ENCODE measurements at regions not wholly inside any gene's neighbourhood (a gene's known extent, or its start where the extent isn't known, plus 50 kb on each side); places are given as distances from the start of the nearest gene placed in this dataset.
A peak's percentile ranks its signal among the peaks of the same experiment; 100 is the strongest.
"Not testable (repeated sequence)": the region's sequence is repeated elsewhere in the genome, so short reads cannot be mapped to it uniquely, and the experiment has no call there.

GRCh38 chr12:116687888-116688287 lies 50.0 kb downstream of the SPRING1 start:
- peak; percentile 83 for DNase-seq

GRCh38 chr12:116684891-116685290 lies 53.0 kb downstream of the SPRING1 start:
- no peak for DNase-seq

GRCh38 chr12:116677202-116677661 lies 60.6 kb downstream of the SPRING1 start:
- DNase-seq: peak; percentile 45

- peak; percentile 72 for DNase-seq
These were observed 62.3 kb downstream of the SPRING1 start for GRCh38 chr12:116675339-116676107.

- no peak for DNase-seq
These were observed 63.2 kb downstream of the SPRING1 start for GRCh38 chr12:116674643-116675183.

GRCh38 chr12:116673681-116674111 lies 64.2 kb downstream of the SPRING1 start:
- DNase-seq: peak; percentile 66

- DNase-seq: no peak
These were observed 64.9 kb downstream of the SPRING1 start for GRCh38 chr12:116672842-116673516.

- no peak for DNase-seq
These were observed 65.9 kb downstream of the SPRING1 start for GRCh38 chr12:116672010-116672409.

GRCh38 chr12:116670859-116671258 lies 67.0 kb downstream of the SPRING1 start:
- no peak for DNase-seq

GRCh38 chr12:116667752-116668151 lies 70.1 kb downstream of the SPRING1 start:
- DNase-seq: no peak

- not testable (repeated sequence) for DNase-seq
These were observed 71.0 kb downstream of the SPRING1 start for GRCh38 chr12:116666829-116667228.

GRCh38 chr12:116666305-116666673 lies 71.6 kb downstream of the SPRING1 start:
- DNase-seq: no peak

GRCh38 chr12:116665666-116666304 lies 72.1 kb downstream of the SPRING1 start:
- DNase-seq: no peak

- no peak for DNase-seq
These were observed 73.8 kb downstream of the SPRING1 start for GRCh38 chr12:116664085-116664484.

GRCh38 chr12:116662612-116663144 lies 75.2 kb downstream of the SPRING1 start:
- peak; percentile 93 for DNase-seq

GRCh38 chr12:116661341-116661740 lies 76.5 kb downstream of the SPRING1 start:
- DNase-seq: no peak

GRCh38 chr12:116660740-116661139 lies 77.1 kb downstream of the SPRING1 start:
- DNase-seq: not testable (repeated sequence)

- no peak for DNase-seq
These were observed 77.9 kb downstream of the SPRING1 start for GRCh38 chr12:116659771-116660481.

GRCh38 chr12:116657921-116658495 lies 79.9 kb downstream of the SPRING1 start:
- no peak for DNase-seq

- no peak for DNase-seq
These were observed 81.6 kb downstream of the SPRING1 start for GRCh38 chr12:116656306-116656705.

GRCh38 chr12:116654226-116654743 lies 83.6 kb downstream of the SPRING1 start:
- no peak for DNase-seq

- DNase-seq: no peak
These were observed 86.8 kb downstream of the SPRING1 start for GRCh38 chr12:116651089-116651488.
